ENCODE measurements at regions not wholly inside any gene's neighbourhood (a gene's known extent, or its start where the extent isn't known, plus 50 kb on each side); places are given as distances from the start of the nearest gene placed in this dataset.
"Not testable (repeated sequence)": the region's sequence is repeated elsewhere in the genome, so short reads cannot be mapped to it uniquely, and the experiment has no call there.

DNA sequence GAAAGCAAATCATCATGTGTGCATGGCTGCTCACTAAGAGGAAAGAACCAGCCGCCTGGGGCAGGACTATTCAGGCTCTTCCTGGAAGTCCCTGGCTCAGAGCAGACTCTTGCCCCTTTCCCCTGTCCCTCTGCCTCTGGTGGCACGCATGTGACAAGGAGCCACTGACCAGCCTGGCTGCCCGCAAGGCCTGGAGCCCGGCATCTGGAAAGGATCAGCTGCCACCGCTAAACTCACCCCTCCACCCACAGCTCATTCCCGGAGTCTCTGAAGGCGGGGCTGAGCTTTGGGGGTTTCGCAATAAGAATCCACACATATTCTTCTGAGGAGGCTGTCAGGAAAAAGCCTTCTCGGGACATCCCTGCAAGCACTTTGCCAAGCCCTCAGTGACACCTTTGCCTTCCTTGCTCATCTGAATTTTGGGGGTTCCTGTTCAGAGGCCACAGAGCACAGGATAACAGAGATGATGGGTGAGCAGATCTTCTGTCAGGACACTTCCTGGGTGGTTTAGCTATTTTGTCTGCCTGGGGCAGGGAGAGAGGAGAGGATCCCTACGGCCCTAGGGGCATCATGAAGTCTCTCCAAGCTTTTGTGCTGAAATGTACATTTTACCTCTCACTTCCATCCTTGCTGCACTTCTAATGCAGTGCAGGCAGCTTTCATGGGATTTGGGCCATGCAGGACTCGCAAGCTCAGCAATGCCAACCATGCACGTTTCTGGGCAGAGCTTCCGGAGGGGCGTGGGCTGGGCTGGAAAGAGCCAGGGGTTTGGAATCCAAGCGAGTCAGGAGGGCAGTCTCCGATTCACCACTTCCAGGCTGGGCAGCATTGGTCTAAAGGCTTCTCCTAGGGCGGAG lies 124.8 kb upstream of the MAP1LC3B2 start:
- DNase-seq: no peak

DNA sequence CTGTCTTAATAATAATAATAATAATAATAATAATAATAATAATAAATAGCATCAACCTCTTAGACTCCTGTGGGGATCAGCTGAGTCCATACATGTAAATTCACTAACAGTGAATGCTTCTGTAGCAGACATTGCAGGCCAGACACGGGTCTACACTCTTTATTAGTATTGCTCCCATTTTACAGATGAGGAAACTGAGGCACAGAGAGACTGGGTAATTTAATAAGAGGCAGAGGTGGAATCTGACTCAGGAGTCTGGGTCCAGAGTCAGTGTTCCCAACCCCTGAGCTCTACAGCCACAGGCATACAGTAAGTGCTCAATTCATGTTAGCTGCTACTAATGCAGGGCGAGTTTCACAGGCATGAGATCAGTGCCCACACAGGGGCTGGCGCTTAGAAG lies 123.2 kb upstream of the MAP1LC3B2 start:
- DNase-seq: no peak

DNA sequence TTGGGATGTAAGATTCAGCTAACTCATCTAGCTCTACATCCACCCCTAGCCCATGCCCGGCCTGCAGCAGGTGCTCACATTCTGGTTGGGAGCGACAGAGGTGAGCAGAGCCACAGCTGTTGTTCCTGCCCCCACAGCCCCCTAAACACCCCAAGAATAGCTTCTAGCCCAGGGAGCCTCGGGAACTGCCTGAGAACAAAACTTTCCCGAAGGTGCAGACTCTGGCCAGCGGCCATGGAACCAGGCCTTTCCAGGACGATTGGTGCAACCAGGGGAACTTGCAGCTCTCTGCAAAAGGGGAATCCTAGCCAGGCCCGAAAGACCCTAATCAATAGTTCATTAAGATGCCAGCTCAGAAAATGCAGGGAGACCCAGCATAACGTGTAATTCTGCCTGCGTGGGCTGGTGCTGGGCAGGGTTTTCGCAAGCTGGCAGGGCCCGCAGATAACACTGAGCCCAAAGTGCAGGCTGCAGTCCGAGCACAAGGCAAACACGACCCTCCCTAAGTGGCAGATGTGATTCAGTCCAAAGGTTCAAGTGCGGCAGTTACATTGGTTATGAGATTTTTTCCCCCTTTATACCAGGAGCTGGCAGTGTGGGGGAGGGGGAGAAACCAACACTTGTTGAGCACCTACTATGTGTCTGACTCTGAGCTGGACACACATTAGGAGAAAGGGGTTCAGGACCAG lies 122.5 kb upstream of the MAP1LC3B2 start:
- no peak for DNase-seq

DNA sequence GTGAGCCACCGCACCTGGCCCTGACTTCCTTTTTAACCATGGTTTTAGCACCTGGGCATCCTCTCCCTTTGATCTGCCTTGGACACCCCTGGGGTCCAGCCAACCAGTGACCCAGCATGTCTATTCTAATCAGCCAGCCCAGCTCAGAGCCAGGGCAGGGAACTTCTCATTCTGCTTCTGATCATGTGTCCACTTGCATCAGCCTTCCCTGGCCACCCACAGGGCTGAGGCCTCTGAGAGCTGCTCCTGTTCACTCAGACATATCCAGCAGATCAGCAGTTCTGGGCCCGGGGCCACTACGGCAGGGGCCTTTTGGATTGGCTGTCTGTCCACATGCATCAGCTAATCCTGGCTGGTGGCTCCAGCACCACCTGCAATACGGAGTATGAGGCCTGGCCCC lies 117.9 kb upstream of the MAP1LC3B2 start:
- DNase-seq: no peak

DNA sequence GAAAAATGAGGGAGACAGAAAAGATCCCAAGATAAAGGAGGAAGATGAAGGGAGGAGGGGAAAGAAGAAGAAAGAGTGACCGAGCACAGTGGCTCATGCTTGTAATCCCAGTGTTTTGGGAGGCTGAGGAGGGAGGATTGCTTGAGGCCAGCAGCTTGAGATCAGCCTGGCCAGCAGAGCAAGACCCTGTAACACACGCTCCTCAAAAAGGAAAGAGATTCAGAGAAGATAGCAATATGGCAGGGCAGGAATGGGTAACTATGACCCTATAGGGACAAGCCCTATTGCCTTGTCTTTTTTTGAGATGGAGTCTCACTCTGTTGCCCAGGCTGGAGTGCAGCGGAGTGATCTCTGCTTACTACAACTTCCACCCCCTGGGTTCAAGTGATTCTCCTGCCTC lies 116.9 kb upstream of the MAP1LC3B2 start:
- DNase-seq: no peak

DNA sequence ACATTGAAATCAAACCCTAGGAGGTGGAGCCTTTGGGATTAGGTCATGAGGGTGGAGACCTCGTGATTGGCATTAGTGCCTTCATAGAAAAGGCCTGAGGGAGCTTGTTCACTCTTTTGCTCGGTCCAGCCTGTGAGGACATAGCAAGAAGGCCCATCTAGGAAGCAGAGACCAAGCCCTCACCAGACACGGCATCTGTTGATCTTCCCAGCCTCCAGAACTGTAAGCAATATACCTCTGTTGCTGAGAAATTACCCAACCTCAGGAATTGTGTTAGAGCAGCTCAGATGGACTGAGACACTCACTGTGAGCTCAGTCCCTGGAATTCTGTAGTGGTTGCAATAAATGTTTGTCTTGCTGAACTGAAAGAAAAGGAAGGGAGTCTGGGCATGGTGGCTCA lies 116.2 kb upstream of the MAP1LC3B2 start:
- no peak for DNase-seq

DNA sequence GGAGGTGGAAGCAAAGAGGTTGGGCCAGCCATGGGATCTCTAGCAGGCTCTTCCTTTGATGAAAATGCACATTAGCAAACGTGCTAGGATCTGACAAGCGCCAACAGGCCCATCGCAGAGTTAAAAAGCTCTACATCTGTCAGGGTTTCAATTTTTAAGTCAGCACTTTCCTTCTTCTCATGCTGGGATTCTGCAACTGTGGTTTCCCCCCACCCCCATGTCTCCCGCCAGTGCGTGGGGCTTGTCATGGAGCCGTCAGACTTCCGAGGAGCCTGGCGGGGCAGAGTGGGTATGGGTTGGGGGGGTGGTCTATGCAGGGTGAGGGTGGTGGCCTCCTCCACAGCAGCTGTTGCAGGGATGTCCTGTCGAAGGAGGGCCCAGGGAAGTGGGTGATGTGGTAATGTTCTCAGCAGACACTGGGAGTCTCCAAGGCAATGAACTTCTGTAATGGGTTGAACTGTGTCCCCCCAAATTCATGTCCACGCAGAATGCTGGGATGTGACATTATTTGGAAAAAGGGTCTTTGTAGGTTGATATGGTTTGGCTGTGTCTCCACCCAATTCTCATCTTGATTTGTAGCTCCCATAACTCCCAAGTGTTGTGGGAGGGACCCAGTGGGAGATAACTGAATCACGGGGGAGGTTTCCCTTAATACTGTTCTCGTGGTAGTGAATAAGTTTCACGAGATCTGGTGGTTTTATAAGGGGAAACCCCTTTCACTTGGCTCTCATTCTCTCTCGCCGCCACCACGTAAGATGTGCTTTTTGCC lies 115.2 kb upstream of the MAP1LC3B2 start:
- DNase-seq: no peak

DNA sequence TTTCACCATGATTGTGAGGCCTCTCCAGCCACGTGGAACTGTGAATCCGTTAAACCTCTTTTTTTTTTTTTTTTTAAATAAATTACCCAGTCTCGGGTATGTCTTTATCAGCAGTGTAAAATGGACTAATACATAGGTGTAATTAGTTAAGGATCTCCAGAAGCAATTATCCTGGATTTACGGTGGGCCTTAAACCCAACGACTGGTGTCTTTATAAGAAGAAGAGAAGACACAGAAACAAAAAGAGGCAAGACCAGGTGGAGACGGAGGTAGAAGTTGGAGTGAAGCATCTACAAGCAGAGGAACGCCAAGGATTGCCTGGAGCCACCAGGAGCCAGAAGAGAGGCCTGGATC lies 114.6 kb upstream of the MAP1LC3B2 start:
- DNase-seq: no peak

DNA sequence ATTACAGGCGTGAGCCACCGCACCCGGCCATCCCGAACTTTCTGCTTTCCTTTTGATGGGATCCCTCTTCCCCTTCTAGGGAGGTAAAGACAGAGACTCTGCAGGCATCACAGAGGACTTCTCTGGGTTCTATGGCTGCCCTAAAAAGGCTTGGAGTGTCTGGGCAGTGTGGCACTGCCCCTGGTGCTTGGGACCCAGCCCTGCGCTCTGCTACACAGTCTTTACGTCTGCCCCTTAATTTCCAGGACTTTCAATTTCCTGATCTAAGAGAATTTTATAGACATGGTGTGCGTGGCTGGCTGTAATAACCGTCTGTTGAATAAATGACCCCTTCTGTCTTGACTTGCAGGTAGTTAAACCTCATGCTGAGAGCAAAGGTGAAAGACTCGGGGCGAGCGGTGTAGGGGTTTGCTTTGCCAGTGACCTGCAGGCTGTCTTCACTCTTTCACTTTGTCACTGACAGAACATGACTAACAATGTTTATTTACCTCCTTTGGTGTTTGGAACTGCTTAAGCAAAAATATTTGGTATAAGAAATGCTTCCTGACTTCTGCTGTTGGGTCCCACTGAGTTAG lies 110.9 kb upstream of the MAP1LC3B2 start:
- DNase-seq: no peak

DNA sequence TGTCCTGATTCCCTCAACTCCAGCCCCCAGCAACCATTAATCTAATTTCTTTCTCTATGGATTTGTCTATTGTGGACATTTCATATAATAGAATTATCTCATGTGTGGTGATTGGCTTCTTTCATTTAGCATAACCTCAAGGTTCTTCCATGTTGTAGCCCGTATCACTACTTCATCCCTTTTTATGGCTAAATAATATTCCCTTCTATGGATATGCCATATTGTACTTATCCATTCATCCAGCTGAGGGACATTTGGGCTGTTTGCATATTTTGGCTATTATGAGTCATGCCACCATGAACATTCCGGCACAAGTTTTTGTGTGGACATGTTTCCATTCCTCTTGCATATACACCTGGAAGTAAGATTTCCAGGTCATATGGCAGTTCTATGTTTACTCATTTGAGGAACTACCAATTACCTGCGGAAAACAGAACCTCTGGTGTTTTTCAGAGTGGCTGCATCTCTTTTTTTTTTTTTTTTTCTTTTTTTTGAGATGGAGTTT lies 108.7 kb upstream of the MAP1LC3B2 start:
- DNase-seq: no peak

DNA sequence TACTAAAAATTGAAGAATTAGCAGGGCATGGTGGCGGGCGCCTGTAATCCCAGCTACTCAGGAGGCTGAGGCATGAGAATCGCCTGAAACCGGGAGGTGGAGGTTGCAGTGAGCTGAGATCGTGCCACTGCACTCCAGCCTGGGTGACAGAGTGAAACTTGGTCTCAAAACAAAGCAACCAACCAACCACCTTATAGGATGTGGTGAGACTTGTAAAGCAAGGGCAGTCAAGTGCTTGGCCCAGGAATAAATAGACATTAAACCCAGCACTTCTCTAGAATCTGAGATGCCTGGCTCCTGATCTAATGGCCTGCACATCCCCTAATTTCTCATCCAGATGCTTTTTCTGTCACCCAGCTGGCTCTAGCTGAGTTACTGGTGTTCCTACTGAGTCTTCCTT lies 106.2 kb upstream of the MAP1LC3B2 start:
- not testable (repeated sequence) for DNase-seq

DNA sequence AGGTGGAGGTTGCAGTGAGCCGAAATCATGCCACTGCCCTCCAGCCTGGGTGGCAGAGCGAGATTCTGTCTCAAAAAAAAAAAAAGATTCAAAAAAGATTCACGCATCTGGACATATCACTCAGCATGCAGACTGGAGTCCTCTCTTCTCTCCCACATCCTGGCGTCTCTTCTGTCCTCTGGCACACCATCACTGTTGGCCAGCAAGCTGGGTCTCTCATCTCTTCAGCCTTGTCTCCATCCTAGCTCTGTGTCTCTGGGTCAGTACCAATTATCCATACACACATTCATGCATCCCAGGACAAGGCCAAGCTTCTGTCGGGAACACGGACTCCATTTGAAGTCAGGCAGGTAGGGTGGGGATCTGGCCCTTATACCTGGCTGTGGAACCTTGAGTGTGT lies 105.5 kb upstream of the MAP1LC3B2 start:
- DNase-seq: no peak

DNA sequence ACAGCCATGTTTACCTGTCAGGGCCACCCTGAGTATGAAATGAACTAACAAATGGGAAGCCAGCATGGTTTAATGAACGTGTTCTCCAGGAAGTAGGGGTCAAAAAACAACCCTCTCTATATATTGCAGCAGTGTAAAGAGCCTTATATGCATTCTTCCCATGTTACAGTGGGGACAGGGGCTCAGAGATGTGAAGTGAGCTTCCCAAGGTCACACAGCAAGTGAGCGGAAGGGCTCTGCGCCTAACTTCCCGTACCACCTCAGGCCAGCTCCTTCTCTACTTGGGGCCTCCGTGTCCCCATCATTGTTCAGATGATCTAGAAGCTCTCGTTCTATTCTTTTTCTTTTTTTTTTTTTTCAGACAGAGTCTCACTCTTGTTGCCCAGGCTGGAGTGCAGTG lies 105.1 kb upstream of the MAP1LC3B2 start:
- DNase-seq: no peak

DNA sequence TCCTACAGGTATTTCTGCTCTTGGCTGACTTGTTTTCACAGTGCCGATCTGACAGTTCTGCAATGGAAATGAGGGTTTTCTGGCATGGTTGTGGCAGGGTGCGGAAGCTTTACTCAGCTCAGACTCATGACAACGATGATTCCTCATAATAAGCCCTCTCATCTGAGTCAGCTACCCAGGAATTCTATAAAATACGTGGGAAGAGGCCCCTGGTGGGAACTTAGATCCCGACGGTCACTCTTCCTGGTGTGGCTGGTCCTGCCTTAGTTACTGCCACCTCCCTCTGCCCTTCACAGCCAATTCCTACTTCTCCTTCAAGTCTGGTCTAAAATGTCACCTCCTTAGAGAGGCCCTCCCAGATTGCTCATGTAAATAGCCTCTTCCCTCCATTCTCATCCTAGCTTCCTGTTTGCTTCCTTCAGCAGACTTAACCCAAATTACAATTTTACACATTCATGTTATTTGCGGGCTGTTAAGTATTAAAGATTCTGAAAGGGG lies 104.2 kb upstream of the MAP1LC3B2 start:
- DNase-seq: no peak

DNA sequence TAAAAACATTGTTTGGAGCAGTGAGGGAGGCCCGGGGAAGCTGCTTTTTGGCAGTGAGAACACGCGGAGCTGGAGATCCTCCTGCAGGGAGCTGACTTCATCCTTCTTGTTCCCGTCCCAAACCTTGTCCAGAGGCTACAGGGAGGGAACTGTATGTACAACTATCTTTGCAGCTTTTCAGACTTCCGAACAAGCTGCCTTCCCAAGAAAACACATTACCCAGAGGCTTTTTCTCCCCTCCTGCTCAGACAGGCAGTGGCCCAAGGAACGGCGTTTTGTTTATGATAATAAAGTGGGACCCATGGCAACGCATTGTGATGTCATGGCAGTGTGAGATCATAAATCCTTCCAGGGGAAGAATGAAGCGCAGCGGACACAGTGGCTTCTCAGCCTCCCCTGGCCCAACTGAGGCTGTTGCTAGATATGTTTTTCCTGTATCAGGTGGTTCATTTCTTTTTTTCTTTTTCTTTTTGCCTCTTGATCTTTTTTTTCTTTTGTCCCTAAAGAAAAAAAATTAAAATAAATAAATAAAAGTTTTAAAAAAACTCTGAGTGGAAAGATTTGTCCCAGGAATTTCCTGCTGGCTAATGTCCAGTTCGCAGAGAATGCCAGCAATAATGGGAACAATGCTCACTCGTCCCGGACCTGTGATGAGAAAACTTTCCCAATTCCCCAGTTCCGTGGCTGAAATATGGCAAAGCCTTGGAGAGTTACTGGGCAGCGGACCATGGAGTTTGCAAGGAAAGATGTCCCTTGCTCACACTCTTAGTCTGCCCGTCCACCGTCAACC lies 103.4 kb upstream of the MAP1LC3B2 start:
- peak; percentile 27 for DNase-seq

DNA sequence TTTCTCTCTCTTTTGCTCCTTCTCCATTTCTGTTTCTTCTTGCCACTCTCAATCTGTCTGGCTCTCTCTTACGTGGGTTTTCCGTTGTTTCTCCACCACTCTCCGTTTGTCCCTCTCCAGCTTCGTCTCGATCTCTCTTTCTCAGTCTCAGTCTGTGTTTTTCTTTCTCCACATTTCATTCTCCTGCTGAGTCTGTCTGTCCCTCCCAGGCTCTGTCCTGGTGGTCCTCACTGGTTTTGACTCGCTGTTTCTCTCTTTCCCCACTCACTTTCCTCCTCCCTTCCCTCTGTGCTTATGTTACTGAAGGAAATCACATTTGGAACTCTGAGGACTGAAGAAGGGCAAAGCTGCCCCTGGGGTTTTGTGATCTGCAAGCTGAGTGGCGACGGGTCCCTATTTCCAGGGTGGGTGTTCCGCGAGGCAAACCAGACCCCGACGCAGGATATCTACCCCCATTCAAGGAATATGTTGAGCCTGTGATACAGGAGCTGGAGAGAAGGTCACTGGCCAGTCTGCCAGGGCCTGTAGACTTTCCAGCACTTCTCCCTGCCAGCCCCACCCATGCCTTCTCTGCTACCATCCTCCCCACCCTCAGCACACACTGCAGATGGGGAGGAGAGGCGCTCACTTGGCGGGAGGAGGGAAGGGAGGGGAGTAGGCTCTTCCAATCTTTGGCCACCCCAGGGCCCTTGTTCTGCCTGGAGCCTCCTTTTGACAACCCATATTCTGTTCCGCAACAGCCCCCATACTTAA lies 102.7 kb upstream of the MAP1LC3B2 start:
- no peak for DNase-seq

DNA sequence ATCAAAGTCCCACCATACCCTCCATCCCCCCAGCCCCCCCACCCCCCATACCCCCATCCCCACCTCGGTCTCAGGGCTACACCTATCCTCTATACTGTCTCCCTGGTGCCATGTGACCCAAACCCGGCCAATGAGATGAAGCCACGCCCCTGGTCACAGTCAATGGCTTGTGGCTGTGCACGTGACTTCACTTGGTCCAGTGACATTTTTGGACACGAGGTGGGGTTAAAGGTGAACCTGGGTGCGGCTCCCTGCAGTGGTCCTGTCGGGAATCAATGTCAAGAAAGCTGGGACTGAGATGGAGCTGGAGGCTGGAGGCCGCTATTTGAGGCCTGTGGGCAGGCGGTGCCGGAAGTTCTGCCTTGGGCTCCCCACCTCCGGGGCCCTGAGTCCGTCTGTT lies 100.7 kb upstream of the MAP1LC3B2 start:
- no peak for DNase-seq

DNA sequence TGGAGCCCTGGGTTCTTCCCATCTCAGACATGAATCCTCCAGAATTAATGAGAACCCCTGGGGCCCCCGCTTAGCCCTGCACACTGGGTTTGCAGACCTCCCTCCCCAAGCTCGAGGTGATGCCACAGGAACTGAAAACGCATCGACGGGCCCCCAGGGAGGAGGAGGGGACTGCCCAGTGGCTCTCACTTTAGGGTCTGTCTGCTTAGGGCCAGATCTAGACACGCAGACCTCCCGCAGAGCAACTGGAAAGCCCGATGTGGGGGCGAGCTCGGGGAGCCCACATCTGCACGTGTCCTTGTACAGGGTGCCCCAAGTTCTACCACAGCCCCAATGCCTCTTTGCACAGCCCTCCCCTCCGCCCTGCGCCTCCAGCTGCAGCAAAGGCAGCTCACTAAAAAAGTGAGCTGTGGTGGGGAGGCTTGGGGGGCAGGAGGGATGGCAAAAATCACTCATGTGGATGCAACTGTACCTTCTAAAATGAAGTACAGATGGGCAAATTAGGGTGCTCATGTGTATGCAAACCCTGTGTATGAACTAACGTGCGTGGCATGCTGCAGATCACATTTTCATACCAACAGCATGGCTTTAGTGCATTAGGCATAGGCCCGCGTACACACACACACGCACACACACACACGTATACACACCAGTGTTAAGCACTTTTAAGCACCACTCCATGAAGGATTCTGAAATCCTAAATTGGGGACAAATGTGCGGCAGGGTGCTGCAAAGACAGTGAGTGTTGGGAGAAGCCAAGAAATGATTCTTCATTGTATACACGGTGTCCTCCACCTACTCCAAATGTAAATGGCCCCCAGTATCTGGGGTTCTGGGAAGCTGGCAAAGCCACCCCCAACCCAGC lies 99.9 kb upstream of the MAP1LC3B2 start:
- DNase-seq: no peak

DNA sequence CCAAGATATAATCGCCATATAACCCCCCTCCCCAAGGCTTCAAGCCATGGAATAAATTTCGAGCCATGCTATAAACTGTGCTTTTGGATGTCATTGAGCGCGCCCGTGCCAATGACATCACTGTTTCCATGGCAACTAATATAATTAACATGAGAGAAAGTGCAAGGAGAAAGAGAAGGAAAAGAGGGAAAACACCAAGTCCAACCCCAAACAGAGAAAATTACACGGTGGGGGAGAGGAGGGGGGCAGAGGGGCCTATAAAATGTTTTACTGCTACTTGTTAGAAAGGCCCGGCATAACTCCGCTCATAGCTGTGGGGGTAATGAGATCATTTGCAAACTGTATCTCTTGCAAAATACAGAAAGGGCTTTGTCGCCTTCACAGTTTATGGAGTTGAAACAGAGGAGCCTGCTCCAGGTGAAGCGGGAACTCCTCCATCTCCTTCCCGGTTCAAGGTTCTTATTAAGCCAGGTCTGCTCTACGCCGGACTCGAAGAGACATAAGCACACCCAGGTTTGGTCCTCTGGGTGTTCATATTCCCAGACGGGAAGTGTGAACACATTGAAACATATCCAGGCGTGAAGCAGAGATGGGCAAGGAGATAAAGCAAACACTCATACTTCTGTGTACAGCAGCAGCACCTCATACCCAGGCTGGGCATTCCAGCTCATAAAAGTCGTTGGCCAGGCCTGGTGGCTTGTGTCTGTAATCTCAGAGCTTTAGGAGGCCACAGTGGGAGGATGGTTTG lies 99.1 kb upstream of the MAP1LC3B2 start:
- no peak for DNase-seq

DNA sequence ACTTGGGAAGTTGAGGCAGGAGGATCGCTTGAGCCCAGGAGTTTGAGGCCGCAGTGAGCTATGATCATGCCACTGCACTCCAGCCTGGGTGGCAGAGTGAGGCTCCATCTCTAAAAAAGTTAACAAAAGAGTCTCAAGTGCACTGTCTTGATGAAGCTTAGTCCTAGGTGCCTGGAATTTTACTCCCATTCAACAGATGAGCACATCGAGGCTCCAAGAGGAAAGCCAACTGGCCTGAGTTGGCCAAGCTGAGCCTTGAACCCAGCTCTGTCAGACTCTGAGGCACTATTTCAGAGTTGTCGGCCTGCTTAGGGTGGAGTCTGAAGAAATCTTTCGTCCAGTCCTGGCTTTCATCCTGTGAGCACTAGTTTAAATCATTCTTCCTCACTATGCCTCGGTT lies 98.1 kb upstream of the MAP1LC3B2 start:
- no peak for DNase-seq

All from NCI-H774 (cell line).